GM12878 (cell line): ENCODE measurements at regions not wholly inside any gene's neighbourhood (a gene's known extent, or its start where the extent isn't known, plus 50 kb on each side); places are given as distances from the start of the nearest gene placed in this dataset.

Source experiments
- ATAC-seq: fragments of 200-7000 bp; cut with Tn5 transposase; 3 replicates; pipeline ENCODE4 v1.9.1; 2020; ENCODE audit warnings: mild to moderate bottlenecking, moderate library complexity
- BruUV-seq: library from RNA; stranded (reverse); fragments of 400-500 nt; replicated peaks from 2 replicates; lab custom pipeline; 2021; lab: Mats Ljungman, UMichigan
- CTCF ChIA-PET: fragments of 300-600 bp; sonication (Branson Sonifier 250); formaldehyde crosslinking; extraction: SDS; loops from one replicate; lab custom pipeline; 2021; ENCODE audit warnings: inconsistent platforms; lab: Yijun Ruan, JAX
- POLR2A ChIA-PET: fragments of 350-600 bp; formaldehyde crosslinking; extraction: SDS; loops from one replicate; lab custom pipeline; 2021; ENCODE audit warnings: inconsistent platforms; lab: Charles Lee
- RAD21 ChIA-PET: fragments of 300-600 bp; sonication (Branson Sonifier 250); formaldehyde crosslinking; loops from one replicate; lab custom pipeline; 2023; ENCODE audit warnings: antibody characterized with exemption; ENCODE audit not compliant: unreplicated experiment; lab: Charles Lee
- SMC1A ChIA-PET: fragments of 300-600 bp; sonication (Branson Sonifier 250); formaldehyde crosslinking; loops from one replicate; lab custom pipeline; 2023; ENCODE audit not compliant: unreplicated experiment, uncharacterized antibody; lab: Charles Lee
- DNase-seq: peaks from one replicate; pipeline ENCODE4 v3.0.0-alpha.2; 2011; ENCODE audit warnings: low read depth, low spot score
- FAIRE-seq: peaks from 3 replicates; lab custom pipeline; 2011; peaks lifted over from hg19 to GRCh38; lab: Jason Lieb, UNC
- H2AFZ ChIP-seq: 2 replicates; pipeline ENCODE4 v1.6.0; 2011; ENCODE audit warnings: low read depth, low read length, control low read depth; ENCODE audit not compliant: control insufficient read depth
- H3K27ac ChIP-seq: 2 replicates; pipeline ENCODE4 v1.5.1; 2011; ENCODE audit warnings: control low read depth; ENCODE audit not compliant: control insufficient read depth, insufficient read depth
- H3K27me3 ChIP-seq, 2 experiments: replicated peaks in 1 of 2; 2 replicates each; pipeline versions ENCODE4 v1.6.0 to v1.6.1; 2011; ENCODE audit warnings: low read length in 1 of 2; ENCODE audit not compliant: control insufficient read depth in 2 of 2, insufficient read depth in 2 of 2
- H3K36me3 ChIP-seq, 2 experiments: 2 replicates each; pipeline ENCODE4 v1.5.1; 2011; ENCODE audit warnings: low read length in 1 of 2; ENCODE audit not compliant: control insufficient read depth in 2 of 2, insufficient read depth in 2 of 2
- H3K4me1 ChIP-seq: 2 replicates; pipeline ENCODE4 v1.6.1; 2011; ENCODE audit warnings: mild to moderate bottlenecking, low read length, moderate library complexity, mixed read lengths; ENCODE audit not compliant: control insufficient read depth, insufficient read depth
- H3K4me2 ChIP-seq: 2 replicates; pipeline ENCODE4 v1.6.0; 2011; ENCODE audit warnings: control low read depth; ENCODE audit not compliant: control insufficient read depth, insufficient read depth
- H3K4me3 ChIP-seq: fragments of 200-600 bp; sonication (generic); 2 replicates; pipeline ENCODE4 v1.5.1; 2016
- H3K79me2 ChIP-seq: 2 replicates; pipeline ENCODE4 v1.6.0; 2011; ENCODE audit warnings: low read length; ENCODE audit not compliant: control insufficient read depth, insufficient read depth
- H3K9ac ChIP-seq: 2 replicates; pipeline ENCODE4 v1.8.0; 2011; ENCODE audit warnings: low read length, control low read depth, mixed read lengths; ENCODE audit not compliant: control insufficient read depth, insufficient read depth
- H3K9me3 ChIP-seq: replicated peaks from 3 replicates; pipeline ENCODE4 v1.5.1; 2011; ENCODE audit warnings: mild to moderate bottlenecking, low read length; ENCODE audit not compliant: control insufficient read depth, insufficient read depth
- H4K20me1 ChIP-seq: 2 replicates; pipeline ENCODE4 v1.6.0; 2011; ENCODE audit not compliant: control insufficient read depth, insufficient read depth
- E2F8 ChIP-seq: fragments of 450-650 bp; IDR thresholded peaks from 2 replicates; pipeline ENCODE4 v1.6.1; 2018; ENCODE audit warnings: mild to moderate bottlenecking, low read depth, moderate library complexity; ENCODE audit not compliant: partially characterized antibody
- PAX8 ChIP-seq: fragments of 450-650 bp; IDR thresholded peaks from 2 replicates; pipeline ENCODE4 v1.6.1; 2017; ENCODE audit warnings: mild to moderate bottlenecking, moderate library complexity
- POLR2AphosphoS5 ChIP-seq: IDR thresholded peaks from 2 replicates; pipeline ENCODE4 v1.6.1; 2011; ENCODE audit warnings: mild to moderate bottlenecking, low read length, inconsistent platforms
- RBBP5 ChIP-seq: fragments of 200-600 bp; sonication (generic); conservative IDR thresholded peaks from 2 replicates; pipeline ENCODE4 v1.6.1; 2016
- RUNX3 ChIP-seq: IDR thresholded peaks from 2 replicates; pipeline ENCODE4 v1.6.1; 2012; ENCODE audit warnings: low read length, inconsistent platforms
- SREBF2 ChIP-seq: IDR thresholded peaks from 2 replicates; pipeline ENCODE4 v1.6.1; 2012; ENCODE audit warnings: mild to moderate bottlenecking, low read length
- SUPT20H ChIP-seq: IDR thresholded peaks from 2 replicates; pipeline ENCODE4 v1.6.1; 2011; ENCODE audit warnings: low read depth, mild to moderate bottlenecking, low read length, moderate library complexity, borderline replicate concordance; ENCODE audit not compliant: control insufficient read depth
- WGBS: methylation state at CpG from one replicate; pipeline ENCODE4 v1.1.6; 2016; ENCODE audit warnings: low lambda C conversion rate; ENCODE audit not compliant: insufficient replicate concordance, insufficient coverage; ENCODE audit errors: missing lambda C conversion rate; 5-methylcytosine and 5-hydroxymethylcytosine counted together
- in situ Hi-C: fragments of 300-500 bp; cut with MboI; formaldehyde crosslinking; loops from 9 replicates; pipeline ENCODE4 v1.14.3; 2018; ENCODE audit warnings: mixed read lengths
- intact Hi-C: fragments of 100-400 bp; cut with micrococcal nuclease; formaldehyde crosslinking; loops from one replicate; pipeline ENCODE4 v1.14.2; 2022; ENCODE audit not compliant: unreplicated experiment

- intact Hi-C loops, result loop anchor here (10.0 kb wide), 1 partner anchor 477 kb away; no protein-coding TSS in a partner anchor
- Histone ChIP-seq H3K4me1 (no peaks in the 10 kb centered on the region), H3K27me3 (no peaks in the 10 kb centered on the region), H3K4me2 (no peak overlapping the region), H3K4me3 (no peak overlapping the region), H4K20me1 (no peaks in the 10 kb centered on the region), H3K27ac (no peak overlapping the region), H2AFZ (no peak overlapping the region), H3K9me3 (no peaks in the 10 kb centered on the region; the same call in 2 of the 3 replicates), H3K36me3 (no peaks in the 10 kb centered on the region), H3K9ac (no peak overlapping the region), H3K79me2 (no peaks in the 10 kb centered on the region)
- WGBS, result 6% methylated on average over 1 of the region's 1 CpG
- no TSS peak for BruUV-seq
- SMC1A ChIA-PET, result interaction anchor here (1.1 kb wide), 1 partner anchor 459 kb away, joined by 3 read pairs; no protein-coding TSS in a partner anchor
- DNase-seq (no peak), ATAC-seq (no peak), FAIRE-seq (no peak)
- CTCF ChIA-PET, result interaction anchor here (1.1 kb wide), 2 partner anchors 11 to 79 kb away, joined by 3 read pairs; no protein-coding TSS in a partner anchor
- in situ Hi-C loops, result no loop called here
- POLR2A ChIA-PET, result no interaction called here
- RAD21 ChIA-PET, result no interaction called here
- TF ChIP-seq SUPT20H, result no peak
- TF ChIP-seq RUNX3, result no peak
- no peak for TF ChIP-seq SREBF2
- TF ChIP-seq PAX8, result no peak
- no peak for TF ChIP-seq RBBP5
- TF ChIP-seq E2F8, result no peak
- TF ChIP-seq POLR2AphosphoS5, result no peak
Observed at GRCh38 chr2:122451697-122452096, 696.2 kb downstream of the TSN start.
